ENCODE measurements at regions not wholly inside any gene's neighbourhood (a gene's known extent, or its start where the extent isn't known, plus 50 kb on each side); places are given as distances from the start of the nearest gene placed in this dataset.

DNA sequence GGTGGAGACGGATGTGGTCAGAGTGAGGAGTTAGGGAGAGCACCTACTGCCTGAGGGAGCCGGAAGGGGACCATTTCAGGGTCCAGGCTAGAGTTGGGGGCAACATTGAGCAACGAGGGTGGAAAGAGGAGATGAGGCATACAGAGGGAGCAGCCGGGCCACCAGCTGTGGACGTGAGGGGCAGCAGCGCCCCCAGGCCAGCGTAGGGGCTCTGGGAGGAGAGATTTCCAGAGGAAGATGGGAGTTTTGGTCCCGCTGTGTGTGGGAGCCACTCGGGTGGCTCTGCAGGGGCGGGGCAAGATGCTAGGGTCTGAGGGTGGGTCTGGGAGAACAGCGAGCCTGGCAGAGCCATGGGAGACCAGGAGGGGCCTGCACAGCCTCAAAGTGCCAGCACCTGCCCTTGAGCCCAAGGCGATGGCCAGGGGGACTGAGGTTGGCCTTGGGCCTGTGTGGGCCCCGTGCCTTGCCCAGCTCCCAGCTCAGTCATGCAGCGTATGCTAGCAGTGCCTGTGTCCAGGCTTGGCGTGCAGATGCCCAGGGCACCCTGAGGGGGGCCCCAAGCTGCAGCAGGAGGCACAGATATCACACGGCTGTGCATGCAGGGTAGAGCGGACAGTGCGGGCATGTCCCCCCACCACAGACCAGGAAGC lies 80.5 kb upstream of the PPP1R26 start:
- WGBS: 77% methylated on average over 11 of the region's 18 CpGs
- no peaks in the 10 kb centered on the region for H3K36me3 ChIP-seq
- no peak for TF ChIP-seq EP300 (IDR thresholded peaks at IDR 0.05)
- TF ChIP-seq POLR2A (IDR thresholded peaks at IDR 0.05; ENCODE audit: low read depth): no peak
- no peak for TF ChIP-seq CTCF (IDR thresholded peaks at IDR 0.05)
- peaks cover 0 to 19% (median 7%) of the 10 kb centered on the region in 4 donors for H3K9me3 ChIP-seq
- H3K27ac ChIP-seq (replicated peaks in 1 of 4): no peak overlapping the region
- H3K4me1 ChIP-seq: no peaks in the 10 kb centered on the region
- DNase-seq (ENCODE audit: extremely low spot score): no peak
- peaks cover 0 to 75% (median 0%) of the 10 kb centered on the region in 4 donors for H3K27me3 ChIP-seq
- intact Hi-C loops (cut with DNase I): no loop called here
- no peak overlapping the region for H3K4me3 ChIP-seq

DNA sequence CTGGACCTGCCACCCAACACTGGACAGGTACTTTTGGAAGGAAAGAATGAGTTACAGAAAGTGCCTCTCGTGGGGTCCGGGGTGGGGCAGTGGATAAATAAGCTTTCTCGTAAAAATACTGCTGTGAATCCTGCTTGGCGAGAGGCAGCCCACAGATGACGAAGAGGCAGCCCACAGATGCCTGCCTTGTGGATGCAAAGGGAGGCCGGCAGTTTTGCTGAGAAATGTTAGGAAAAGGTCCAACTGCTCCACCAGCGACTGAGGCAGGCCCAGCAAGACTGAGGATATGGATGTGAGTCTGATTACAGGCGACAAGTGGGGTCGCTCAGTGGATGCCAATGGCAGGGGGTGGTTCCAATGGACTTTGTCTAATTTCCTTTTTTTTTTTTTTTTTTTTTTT lies 79.1 kb upstream of the PPP1R26 start:
- intact Hi-C loops (cut with DNase I): no loop called here
- no peak overlapping the region for H3K27ac ChIP-seq (replicated peaks in 1 of 4)
- TF ChIP-seq POLR2A (IDR thresholded peaks at IDR 0.05; ENCODE audit: low read depth): no peak
- TF ChIP-seq EP300 (IDR thresholded peaks at IDR 0.05): no peak
- TF ChIP-seq POLR2AphosphoS5 (IDR thresholded peaks at IDR 0.05): no peak
- TF ChIP-seq CTCF (IDR thresholded peaks at IDR 0.05): no peak
- no peaks in the 10 kb centered on the region for H3K36me3 ChIP-seq
- peaks cover 0 to 79% (median 0%) of the 10 kb centered on the region in 4 donors for H3K27me3 ChIP-seq
- H3K4me1 ChIP-seq: no peaks in the 10 kb centered on the region
- 71% methylated on average over 9 of the region's 9 CpGs for WGBS
- H3K4me3 ChIP-seq: no peak overlapping the region
- DNase-seq (ENCODE audit: extremely low spot score): no peak
- H3K9me3 ChIP-seq: peaks cover 0 to 15% (median 7%) of the 10 kb centered on the region in 4 donors

GRCh38 chr9:135401218-135401617 lies 78.4 kb upstream of the PPP1R26 start:
- Histone ChIP-seq H3K36me3 (no peaks in the 10 kb centered on the region), H3K27me3 (peaks cover 0 to 75% (median 0%) of the 10 kb centered on the region in 4 donors), H3K27ac (replicated peaks in 1 of 4) (no peak overlapping the region), H3K4me1 (no peaks in the 10 kb centered on the region), H3K4me3 (no peak overlapping the region), H3K9me3 (peaks cover 0 to 8% (median 4%) of the 10 kb centered on the region in 4 donors)
- no peak for TF ChIP-seq POLR2AphosphoS5 (IDR thresholded peaks at IDR 0.05)
- TF ChIP-seq EP300 (IDR thresholded peaks at IDR 0.05): no peak
- no peak for TF ChIP-seq CTCF (IDR thresholded peaks at IDR 0.05)
- TF ChIP-seq POLR2A (IDR thresholded peaks at IDR 0.05; ENCODE audit: low read depth): no peak
- 95% methylated on average over 14 of the region's 14 CpGs for WGBS
- intact Hi-C loops (cut with DNase I): no loop called here
- DNase-seq (ENCODE audit: extremely low spot score): no peak

DNA sequence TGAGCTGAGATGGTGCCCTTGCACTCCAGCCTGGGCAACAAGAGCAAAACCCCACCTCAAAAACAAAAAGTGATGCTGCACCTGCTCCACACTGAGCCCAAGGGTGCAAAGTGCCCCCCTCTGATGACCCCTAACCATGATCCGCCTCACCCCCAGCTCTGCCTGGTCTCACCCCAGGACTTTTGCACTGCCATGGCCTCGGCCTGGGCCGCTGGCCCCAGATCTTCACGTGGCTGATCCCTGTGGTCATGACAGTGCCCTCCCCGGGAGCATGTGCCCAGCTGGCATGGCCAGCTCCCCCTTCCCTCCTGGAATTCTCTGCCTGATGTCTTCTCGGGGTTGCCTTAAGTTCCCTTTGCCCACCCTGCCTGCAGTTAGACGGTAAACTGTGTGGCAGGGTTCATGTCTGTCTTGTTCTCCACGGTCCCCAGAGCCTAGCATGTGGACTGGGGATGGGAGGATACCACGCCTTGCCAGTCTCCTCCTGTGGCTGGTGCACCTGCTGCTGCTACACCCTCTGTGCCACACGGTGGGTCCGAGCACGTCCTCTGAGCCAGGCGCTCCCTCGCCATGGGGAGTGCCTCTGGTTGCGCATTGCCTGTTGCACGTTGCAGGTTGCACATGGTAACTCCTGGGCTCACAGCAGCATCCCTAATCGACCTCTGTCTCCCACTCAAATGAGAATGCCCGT lies 77.4 kb upstream of the PPP1R26 start:
- peaks cover 0 to 66% (median 0%) of the 10 kb centered on the region in 4 donors for H3K27me3 ChIP-seq
- no peak overlapping the region for H3K4me3 ChIP-seq
- no peaks in the 10 kb centered on the region for H3K4me1 ChIP-seq
- TF ChIP-seq POLR2AphosphoS5 (IDR thresholded peaks at IDR 0.05): no peak
- no peak for TF ChIP-seq EP300 (IDR thresholded peaks at IDR 0.05)
- TF ChIP-seq POLR2A (IDR thresholded peaks at IDR 0.05; ENCODE audit: low read depth): no peak
- no peak for TF ChIP-seq CTCF (IDR thresholded peaks at IDR 0.05)
- no peak for DNase-seq (ENCODE audit: extremely low spot score)
- no peaks in the 10 kb centered on the region for H3K36me3 ChIP-seq
- WGBS: 72% methylated on average over 10 of the region's 18 CpGs
- H3K27ac ChIP-seq (replicated peaks in 1 of 4): no peak overlapping the region
- no peaks in the 10 kb centered on the region for H3K9me3 ChIP-seq
- intact Hi-C loops (cut with DNase I): no loop called here
